ENCODE measurements at regions not wholly inside any gene's neighbourhood (a gene's known extent, or its start where the extent isn't known, plus 50 kb on each side); places are given as distances from the start of the nearest gene placed in this dataset.
A peak's percentile ranks its signal among the peaks of the same experiment; 100 is the strongest.

GRCh38 chr18:59988098-59988706, 88.4 kb downstream of the PMAIP1 start:
- no peaks in the 10 kb centered on the region for H3K9me3 ChIP-seq
- no peaks in the 10 kb centered on the region for H3K27me3 ChIP-seq
- intact Hi-C loops (cut with DNase I; ENCODE audit: low total_unique reads) = no loop called here
- TF ChIP-seq CTCF (IDR thresholded peaks at IDR 0.05) (peak; percentile 74 to 84 (median 78)), POLR2A (IDR thresholded peaks at IDR 0.05) (no peak)
- no peaks in the 10 kb centered on the region for H3K36me3 ChIP-seq
- no peak overlapping the region for H3K4me3 ChIP-seq
- no peak overlapping the region for H3K27ac ChIP-seq
- peak; percentile 19 to 24 for DNase-seq
- no peaks in the 10 kb centered on the region for H3K4me1 ChIP-seq

DNA sequence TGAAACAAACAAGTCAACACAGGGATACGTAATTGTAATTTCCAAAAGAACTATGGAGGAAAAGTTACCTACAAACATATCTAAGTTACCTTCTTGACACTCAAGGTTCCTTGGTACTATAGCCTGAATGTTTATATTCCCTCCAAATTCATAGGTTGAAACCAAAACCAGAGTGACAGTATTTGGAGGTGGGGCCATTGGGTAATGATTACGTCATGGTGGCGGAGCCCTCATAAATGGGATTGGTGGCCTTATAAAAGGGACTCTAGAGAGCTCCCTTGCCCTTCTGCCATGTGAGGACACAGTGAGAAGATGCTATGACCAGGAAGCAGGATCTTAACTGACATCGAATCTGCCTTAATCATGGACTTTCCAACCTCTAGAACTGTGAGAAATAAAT, 87.3 kb downstream of the PMAIP1 start:
- Histone ChIP-seq H3K4me1 (no peaks in the 10 kb centered on the region), H3K4me3 (no peak overlapping the region), H3K27ac (no peak overlapping the region), H3K36me3 (no peaks in the 10 kb centered on the region), H3K9me3 (no peaks in the 10 kb centered on the region), H3K27me3 (no peaks in the 10 kb centered on the region)
- DNase-seq = no peak
- intact Hi-C loops (cut with DNase I; ENCODE audit: low total_unique reads) = no loop called here
- TF ChIP-seq CTCF (IDR thresholded peaks at IDR 0.05) = no peak
- no peak for TF ChIP-seq POLR2A (IDR thresholded peaks at IDR 0.05)

GRCh38 chr18:59986139-59986538, 86.3 kb downstream of the PMAIP1 start:
- Histone ChIP-seq H3K4me1 (no peaks in the 10 kb centered on the region), H3K4me3 (no peak overlapping the region), H3K27ac (no peak overlapping the region), H3K27me3 (no peaks in the 10 kb centered on the region), H3K36me3 (no peaks in the 10 kb centered on the region), H3K9me3 (no peaks in the 10 kb centered on the region)
- no peak for DNase-seq
- intact Hi-C loops (cut with DNase I; ENCODE audit: low total_unique reads) = no loop called here
- TF ChIP-seq CTCF (IDR thresholded peaks at IDR 0.05) (no peak), POLR2A (IDR thresholded peaks at IDR 0.05) (no peak)

DNA sequence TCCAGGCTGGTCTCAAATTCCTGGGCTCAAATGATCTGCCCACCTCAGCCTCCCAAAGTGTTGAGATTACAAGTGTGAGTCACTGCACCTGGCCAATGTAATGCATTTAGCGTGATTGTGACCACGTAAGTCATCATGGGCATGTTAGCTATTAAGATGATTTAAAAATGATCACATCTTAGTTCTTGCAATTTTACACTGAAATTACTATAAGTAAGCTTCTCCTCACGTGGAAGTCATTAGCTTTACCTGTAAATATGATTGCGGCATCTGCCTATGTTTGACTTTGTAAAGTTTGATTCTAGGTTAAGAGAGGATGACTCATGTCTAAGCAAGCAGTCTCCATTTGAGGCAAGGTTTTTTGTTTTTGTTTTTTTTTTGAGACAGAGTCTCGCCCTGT, 85.5 kb downstream of the PMAIP1 start:
- Histone ChIP-seq H3K9me3 (no peaks in the 10 kb centered on the region), H3K36me3 (no peaks in the 10 kb centered on the region), H3K4me3 (no peak overlapping the region), H3K4me1 (no peaks in the 10 kb centered on the region), H3K27me3 (no peaks in the 10 kb centered on the region), H3K27ac (no peak overlapping the region)
- DNase-seq = no peak
- TF ChIP-seq CTCF (IDR thresholded peaks at IDR 0.05) (no peak), POLR2A (IDR thresholded peaks at IDR 0.05) (no peak)
- intact Hi-C loops (cut with DNase I; ENCODE audit: low total_unique reads) = no loop called here

DNA sequence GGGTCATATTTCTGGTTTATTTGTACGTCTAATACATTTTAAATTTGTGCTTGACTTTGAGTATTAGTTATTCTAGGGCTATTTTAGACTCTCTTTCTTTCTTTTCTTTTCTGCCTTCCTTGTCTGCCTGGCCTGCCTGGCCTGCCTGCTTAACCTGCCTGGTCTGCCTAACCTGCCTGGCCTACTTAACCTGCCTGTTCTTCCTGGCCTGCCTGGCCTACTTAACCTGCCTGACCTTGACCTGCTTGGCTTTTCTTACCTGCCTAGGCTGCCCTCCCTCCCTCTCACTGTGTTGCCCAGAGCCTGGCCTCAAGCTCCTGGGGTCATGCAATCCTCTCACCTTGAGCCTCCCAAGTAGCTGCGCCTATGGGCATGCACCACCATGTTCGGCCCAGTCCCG, 83.7 kb downstream of the PMAIP1 start:
- no peaks in the 10 kb centered on the region for H3K4me1 ChIP-seq
- no peak overlapping the region for H3K27ac ChIP-seq
- no peaks in the 10 kb centered on the region for H3K36me3 ChIP-seq
- no peak for DNase-seq
- intact Hi-C loops (cut with DNase I; ENCODE audit: low total_unique reads) = no loop called here
- H3K27me3 ChIP-seq = no peaks in the 10 kb centered on the region
- no peak overlapping the region for H3K4me3 ChIP-seq
- H3K9me3 ChIP-seq = no peaks in the 10 kb centered on the region
- TF ChIP-seq POLR2A (IDR thresholded peaks at IDR 0.05) (no peak), CTCF (IDR thresholded peaks at IDR 0.05) (no peak)
